Ishikawa (cell line): ENCODE measurements at regions not wholly inside any gene's neighbourhood (a gene's known extent, or its start where the extent isn't known, plus 50 kb on each side); places are given as distances from the start of the nearest gene placed in this dataset.

Experiments used
- CEBPB ChIP-seq: IDR thresholded peaks from 2 replicates; pipeline ENCODE4 v1.6.1; 2012
- CREB1 ChIP-seq: IDR thresholded peaks from 2 replicates; pipeline ENCODE4 v1.6.1; 2012; ENCODE audit warnings: low read depth
- EP300 ChIP-seq: IDR thresholded peaks from 2 replicates; pipeline ENCODE4 v1.6.1; 2012; ENCODE audit warnings: borderline replicate concordance
- RAD21 ChIP-seq: IDR thresholded peaks from 2 replicates; pipeline ENCODE4 v1.6.1; 2012; ENCODE audit warnings: low read depth
- TEAD4 ChIP-seq: IDR thresholded peaks from 2 replicates; pipeline ENCODE4 v1.6.1; 2012

DNA sequence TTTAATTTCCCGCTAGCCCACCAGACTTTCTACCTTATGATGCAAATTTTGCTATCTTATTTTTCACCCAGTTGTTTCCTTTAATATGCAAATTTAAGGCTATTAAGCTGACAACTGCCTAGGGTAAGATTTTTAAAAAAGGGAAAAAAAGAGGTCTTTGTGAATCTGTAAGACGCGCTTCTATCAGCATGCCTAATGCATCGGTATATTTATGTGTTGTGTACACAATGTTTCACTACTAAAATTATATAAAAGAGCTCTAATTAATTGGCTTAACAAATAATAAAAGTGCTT is 386.6 kb downstream of the KIF20B start:
- TF ChIP-seq CREB1 = no peak
- no peak for TF ChIP-seq EP300
- no peak for TF ChIP-seq RAD21
- no peak for TF ChIP-seq TEAD4
- no peak for TF ChIP-seq CEBPB
